Neural progenitor cell (in vitro differentiated cells): ENCODE measurements at regions not wholly inside any gene's neighbourhood (a gene's known extent, or its start where the extent isn't known, plus 50 kb on each side); places are given as distances from the start of the nearest gene placed in this dataset.

ENCODE experiments used
- EZH2phosphoT487 ChIP-seq: fragments of 200-600 bp; sonication (generic); IDR thresholded peaks from 2 replicates; pipeline ENCODE4 v1.6.1; 2017; ENCODE audit warnings: antibody characterized with exemption
- TF ChIP-seq, protein P1 (sequence below): fragments of 200-600 bp; sonication (generic); IDR thresholded peaks from 2 replicates; pipeline ENCODE4 v1.5.1; 2017; ENCODE audit warnings: antibody characterized with exemption, mild to moderate bottlenecking

DNA sequence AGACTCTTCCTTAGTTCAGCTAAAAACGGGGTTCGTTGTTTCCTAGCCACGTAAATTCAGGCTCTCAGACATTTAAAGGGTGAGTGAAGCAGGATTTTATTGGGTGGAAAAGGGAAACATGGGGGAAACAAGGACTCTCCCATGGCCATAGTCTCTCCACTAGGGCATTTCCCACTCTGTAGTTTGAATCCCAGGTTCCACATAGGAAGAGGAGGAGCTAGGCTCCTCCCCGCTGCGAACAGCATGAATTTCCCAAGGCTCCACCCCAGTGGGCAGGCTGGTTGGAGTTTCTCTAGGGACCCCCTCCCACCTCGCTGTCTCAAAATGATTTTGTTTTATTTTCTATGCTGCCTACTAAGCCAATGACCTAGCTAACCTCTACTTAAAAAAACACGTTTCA lies 2170.8 kb upstream of the PCDH20 start:
- no peak for TF ChIP-seq EZH2phosphoT487
- TF ChIP-seq, protein P1, sequence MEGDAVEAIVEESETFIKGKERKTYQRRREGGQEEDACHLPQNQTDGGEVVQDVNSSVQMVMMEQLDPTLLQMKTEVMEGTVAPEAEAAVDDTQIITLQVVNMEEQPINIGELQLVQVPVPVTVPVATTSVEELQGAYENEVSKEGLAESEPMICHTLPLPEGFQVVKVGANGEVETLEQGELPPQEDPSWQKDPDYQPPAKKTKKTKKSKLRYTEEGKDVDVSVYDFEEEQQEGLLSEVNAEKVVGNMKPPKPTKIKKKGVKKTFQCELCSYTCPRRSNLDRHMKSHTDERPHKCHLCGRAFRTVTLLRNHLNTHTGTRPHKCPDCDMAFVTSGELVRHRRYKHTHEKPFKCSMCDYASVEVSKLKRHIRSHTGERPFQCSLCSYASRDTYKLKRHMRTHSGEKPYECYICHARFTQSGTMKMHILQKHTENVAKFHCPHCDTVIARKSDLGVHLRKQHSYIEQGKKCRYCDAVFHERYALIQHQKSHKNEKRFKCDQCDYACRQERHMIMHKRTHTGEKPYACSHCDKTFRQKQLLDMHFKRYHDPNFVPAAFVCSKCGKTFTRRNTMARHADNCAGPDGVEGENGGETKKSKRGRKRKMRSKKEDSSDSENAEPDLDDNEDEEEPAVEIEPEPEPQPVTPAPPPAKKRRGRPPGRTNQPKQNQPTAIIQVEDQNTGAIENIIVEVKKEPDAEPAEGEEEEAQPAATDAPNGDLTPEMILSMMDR: no peak
